GM12878 (cell line): ENCODE measurements at regions not wholly inside any gene's neighbourhood (a gene's known extent, or its start where the extent isn't known, plus 50 kb on each side); places are given as distances from the start of the nearest gene placed in this dataset.

Source experiments
- CEBPZ ChIP-seq: fragments of 150-350 bp; IDR thresholded peaks from 2 replicates; pipeline ENCODE4 v1.6.1; 2016; ENCODE audit warnings: low read depth, low read length
- CHD1 ChIP-seq: IDR thresholded peaks from 2 replicates; pipeline ENCODE4 v1.6.1; 2012; ENCODE audit warnings: low read depth, low read length, improper control_type of control experiment
- CHD4 ChIP-seq: fragments of 200-600 bp; sonication (generic); IDR thresholded peaks from 2 replicates; pipeline ENCODE4 v1.6.1; 2016; ENCODE audit warnings: mild to moderate bottlenecking
- KDM1A ChIP-seq: fragments of 200-600 bp; sonication (generic); IDR thresholded peaks from 2 replicates; pipeline ENCODE4 v1.6.1; 2016; ENCODE audit warnings: borderline replicate concordance
- KLF5 ChIP-seq: fragments of 450-650 bp; IDR thresholded peaks from 2 replicates; pipeline ENCODE4 v1.6.1; 2014; ENCODE audit warnings: mild to moderate bottlenecking; ENCODE audit not compliant: partially characterized antibody
- MXI1 ChIP-seq: fragments of 150-350 bp; IDR thresholded peaks from 2 replicates; pipeline ENCODE4 v1.6.1; 2011; ENCODE audit warnings: low read depth, mild to moderate bottlenecking, inconsistent platforms, low read length, improper control_type of control experiment
- NFIC ChIP-seq: IDR thresholded peaks from 2 replicates; pipeline ENCODE4 v1.6.1; 2012; ENCODE audit warnings: low read depth, mild to moderate bottlenecking, inconsistent platforms, low read length, moderate library complexity
- POLR2AphosphoS5 ChIP-seq: IDR thresholded peaks from 2 replicates; pipeline ENCODE4 v1.6.1; 2011; ENCODE audit warnings: mild to moderate bottlenecking, low read length, inconsistent platforms
- REST ChIP-seq: IDR thresholded peaks from 2 replicates; pipeline ENCODE4 v1.6.1; 2012; ENCODE audit warnings: mild to moderate bottlenecking, low read depth, low read length
- SIN3A ChIP-seq: IDR thresholded peaks from 2 replicates; pipeline ENCODE4 v1.6.1; 2012; ENCODE audit warnings: low read depth, low read length, improper control_type of control experiment
- SMAD5 ChIP-seq: IDR thresholded peaks from 2 replicates; pipeline ENCODE4 v1.6.1; 2016; ENCODE audit warnings: antibody characterized with exemption, low read depth
- SUZ12 ChIP-seq: fragments of 200-600 bp; sonication (generic); IDR thresholded peaks from one replicate; pipeline ENCODE4 v1.6.1; 2018; ENCODE audit warnings: antibody characterized with exemption, mild to moderate bottlenecking; ENCODE audit not compliant: unreplicated experiment
- TCF7 ChIP-seq: IDR thresholded peaks from 2 replicates; pipeline ENCODE4 v1.6.1; 2014; ENCODE audit warnings: antibody characterized with exemption, borderline replicate concordance
- ZBTB40 ChIP-seq: fragments of 450-650 bp; IDR thresholded peaks from 2 replicates; pipeline ENCODE4 v1.6.1; 2016; ENCODE audit warnings: mild to moderate bottlenecking, moderate library complexity, borderline replicate concordance
- TF ChIP-seq, protein P1 (sequence below): fragments of 450-650 bp; IDR thresholded peaks from 2 replicates; pipeline ENCODE4 v1.6.1; 2014; ENCODE audit warnings: mild to moderate bottlenecking
- TF ChIP-seq, protein P2 (sequence below): fragments of 450-650 bp; IDR thresholded peaks from 2 replicates; pipeline ENCODE4 v1.6.1; 2016; ENCODE audit warnings: mild to moderate bottlenecking

- TF ChIP-seq, protein P1, sequence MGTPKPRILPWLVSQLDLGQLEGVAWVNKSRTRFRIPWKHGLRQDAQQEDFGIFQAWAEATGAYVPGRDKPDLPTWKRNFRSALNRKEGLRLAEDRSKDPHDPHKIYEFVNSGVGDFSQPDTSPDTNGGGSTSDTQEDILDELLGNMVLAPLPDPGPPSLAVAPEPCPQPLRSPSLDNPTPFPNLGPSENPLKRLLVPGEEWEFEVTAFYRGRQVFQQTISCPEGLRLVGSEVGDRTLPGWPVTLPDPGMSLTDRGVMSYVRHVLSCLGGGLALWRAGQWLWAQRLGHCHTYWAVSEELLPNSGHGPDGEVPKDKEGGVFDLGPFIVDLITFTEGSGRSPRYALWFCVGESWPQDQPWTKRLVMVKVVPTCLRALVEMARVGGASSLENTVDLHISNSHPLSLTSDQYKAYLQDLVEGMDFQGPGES: no peak
- no peak; the same call in 1 of the 2 replicates for TF ChIP-seq TCF7
- TF ChIP-seq REST: no peak
- TF ChIP-seq, protein P2, sequence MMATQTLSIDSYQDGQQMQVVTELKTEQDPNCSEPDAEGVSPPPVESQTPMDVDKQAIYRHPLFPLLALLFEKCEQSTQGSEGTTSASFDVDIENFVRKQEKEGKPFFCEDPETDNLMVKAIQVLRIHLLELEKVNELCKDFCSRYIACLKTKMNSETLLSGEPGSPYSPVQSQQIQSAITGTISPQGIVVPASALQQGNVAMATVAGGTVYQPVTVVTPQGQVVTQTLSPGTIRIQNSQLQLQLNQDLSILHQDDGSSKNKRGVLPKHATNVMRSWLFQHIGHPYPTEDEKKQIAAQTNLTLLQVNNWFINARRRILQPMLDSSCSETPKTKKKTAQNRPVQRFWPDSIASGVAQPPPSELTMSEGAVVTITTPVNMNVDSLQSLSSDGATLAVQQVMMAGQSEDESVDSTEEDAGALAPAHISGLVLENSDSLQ: peak; percentile 35; the same call in 1 of the 2 replicates
- TF ChIP-seq SIN3A: no peak
- TF ChIP-seq KDM1A: no peak
- TF ChIP-seq ZBTB40: no peak
- no peak for TF ChIP-seq CEBPZ
- no peak for TF ChIP-seq SUZ12
- peak; percentile 98 for TF ChIP-seq NFIC
- TF ChIP-seq CHD4: no peak
- no peak for TF ChIP-seq KLF5
- no peak for TF ChIP-seq SMAD5
- TF ChIP-seq MXI1: no peak
- no peak for TF ChIP-seq CHD1
- no peak; the same call in 1 of the 2 replicates for TF ChIP-seq POLR2AphosphoS5
Measured at GRCh38 chr9:124137009-124137943, 120.5 kb upstream of the NEK6 start (continued).
